PC-9 (cell line): ENCODE measurements at regions not wholly inside any gene's neighbourhood (a gene's known extent, or its start where the extent isn't known, plus 50 kb on each side); places are given as distances from the start of the nearest gene placed in this dataset.

Experiments used
- CTCF ChIP-seq: fragments of 200-600 bp; sonication (generic); conservative IDR thresholded peaks from 2 replicates; pipeline ENCODE4 v1.6.1; 2017; ENCODE audit warnings: mixed run types, antibody characterized with exemption, mild to moderate bottlenecking, moderate library complexity
- EZH2 ChIP-seq: fragments of 200-600 bp; sonication (generic); IDR thresholded peaks from 2 replicates; pipeline ENCODE4 v1.8.0; 2017; ENCODE audit warnings: antibody characterized with exemption, low read depth

DNA sequence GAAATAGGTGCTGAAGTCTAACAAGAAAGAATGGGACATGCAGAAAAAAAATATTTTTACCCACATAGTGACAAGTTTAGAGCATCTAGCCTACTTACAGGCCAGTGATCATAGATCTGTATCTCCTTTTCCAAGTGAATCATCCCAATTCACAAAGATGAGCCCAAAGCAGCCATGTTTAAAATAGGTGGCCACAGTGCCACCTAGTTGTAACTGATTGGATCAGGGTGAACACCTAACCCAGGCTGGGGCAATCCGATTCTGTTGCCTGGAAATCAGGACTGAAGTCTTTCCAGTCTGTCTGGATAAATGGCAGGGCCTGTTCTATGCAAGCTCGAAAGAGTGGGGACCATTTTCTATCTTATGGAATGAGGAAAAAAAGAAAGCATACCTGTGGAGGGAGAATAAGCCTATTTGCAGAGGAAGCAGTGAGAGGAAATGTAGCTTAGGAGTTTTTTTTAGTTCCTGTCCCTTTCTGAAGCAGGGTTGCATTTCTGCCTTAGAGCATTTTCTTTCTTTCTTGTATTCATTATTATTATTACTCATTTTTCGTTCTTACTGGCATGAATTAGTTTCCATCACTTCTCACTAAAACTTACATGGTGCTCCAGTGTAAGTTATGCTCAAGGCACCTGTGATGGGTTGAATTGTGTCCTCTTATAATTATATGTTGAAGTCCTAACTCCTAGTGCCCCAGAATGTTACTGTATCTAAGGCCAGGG lies 113.2 kb upstream of the RAG2 start:
- no peak; the same call in 1 of the 2 replicates for TF ChIP-seq CTCF
- no peak for TF ChIP-seq EZH2
